GM23248 (cell line): ENCODE measurements at regions not wholly inside any gene's neighbourhood (a gene's known extent, or its start where the extent isn't known, plus 50 kb on each side); places are given as distances from the start of the nearest gene placed in this dataset.

Source experiments
- DNase-seq: peaks from one replicate; pipeline ENCODE4 v3.0.0-alpha.2; 2015
- H2AFZ ChIP-seq: fragments of 200-600 bp; sonication (generic); 2 replicates; pipeline ENCODE4 v1.6.1; 2016; ENCODE audit warnings: antibody characterized with exemption
- H3F3A ChIP-seq: fragments of 200-600 bp; sonication (generic); 2 replicates; pipeline ENCODE4 v1.6.1; 2016; ENCODE audit warnings: mild to moderate bottlenecking, antibody characterized with exemption, mixed run types; ENCODE audit not compliant: insufficient read depth
- H3K27ac ChIP-seq: fragments of 200-600 bp; sonication (generic); 2 replicates; pipeline ENCODE4 v1.5.1; 2016; ENCODE audit warnings: mild to moderate bottlenecking
- H3K27me3 ChIP-seq: fragments of 200-600 bp; sonication (generic); replicated peaks from 2 replicates; pipeline ENCODE4 v1.6.1; 2016; ENCODE audit warnings: mild to moderate bottlenecking; ENCODE audit not compliant: insufficient read depth
- H3K36me3 ChIP-seq: fragments of 200-600 bp; sonication (generic); 2 replicates; pipeline ENCODE4 v1.6.1; 2016; ENCODE audit warnings: low read depth, mild to moderate bottlenecking
- H3K4me1 ChIP-seq: fragments of 200-600 bp; sonication (generic); 2 replicates; pipeline ENCODE4 v1.6.1; 2016; ENCODE audit warnings: mild to moderate bottlenecking; ENCODE audit not compliant: insufficient read depth
- H3K4me2 ChIP-seq: fragments of 200-600 bp; sonication (generic); one replicate; pipeline ENCODE4 v1.6.1; 2016; ENCODE audit warnings: mild to moderate bottlenecking; ENCODE audit not compliant: unreplicated experiment
- H3K4me3 ChIP-seq: fragments of 200-600 bp; sonication (generic); 2 replicates; pipeline ENCODE4 v1.5.1; 2016; ENCODE audit warnings: mild to moderate bottlenecking
- H3K79me2 ChIP-seq: fragments of 200-600 bp; sonication (generic); 2 replicates; pipeline ENCODE4 v1.6.1; 2016; ENCODE audit warnings: mild to moderate bottlenecking; ENCODE audit not compliant: insufficient read depth
- H3K9ac ChIP-seq: fragments of 200-600 bp; sonication (generic); 2 replicates; pipeline ENCODE4 v1.6.1; 2016; ENCODE audit warnings: mild to moderate bottlenecking
- H3K9me2 ChIP-seq: fragments of 200-600 bp; sonication (generic); 2 replicates; pipeline ENCODE4 v1.6.1; 2016; ENCODE audit warnings: mixed run types, mild to moderate bottlenecking, moderate library complexity; ENCODE audit not compliant: insufficient read depth
- H3K9me3 ChIP-seq: fragments of 200-600 bp; sonication (generic); one replicate; pipeline ENCODE4 v1.6.1; 2017; ENCODE audit warnings: low read depth
- H4K20me1 ChIP-seq: fragments of 200-600 bp; sonication (generic); 2 replicates; pipeline ENCODE4 v1.6.0; 2016; ENCODE audit not compliant: insufficient read depth
- EZH2 ChIP-seq: fragments of 200-600 bp; sonication (generic); IDR thresholded peaks from 2 replicates; pipeline ENCODE4 v1.6.1; 2018; ENCODE audit warnings: antibody characterized with exemption, mild to moderate bottlenecking; ENCODE audit not compliant: insufficient read depth, poor library complexity, severe bottlenecking
- EZH2phosphoT487 ChIP-seq: fragments of 200-600 bp; sonication (generic); IDR thresholded peaks from 2 replicates; pipeline ENCODE4 v1.6.1; 2018; ENCODE audit warnings: antibody characterized with exemption, moderate library complexity, mild to moderate bottlenecking, low read depth; ENCODE audit not compliant: insufficient read depth
- WGBS, 2 experiments: methylation state at CpG; one replicate each; pipeline ENCODE4 v1.1.6; 2015 to 2017; ENCODE audit warnings: low lambda C conversion rate in 2 of 2, low coverage in 1 of 2; ENCODE audit errors: missing lambda C conversion rate in 2 of 2; 5-methylcytosine and 5-hydroxymethylcytosine counted together
- in situ Hi-C: fragments of 300-500 bp; cut with MboI; formaldehyde crosslinking; loops from 2 replicates; pipeline ENCODE4 v1.15.0; 2020

GRCh38 chr10:14456218-14456869 lies 125.6 kb upstream of the FRMD4A start:
- no peaks in the 10 kb centered on the region for H4K20me1 ChIP-seq
- H3K9me3 ChIP-seq: no peaks in the 10 kb centered on the region
- WGBS, 2 experiments: 51 to 53% methylated on average over 6 of the region's 6 CpGs
- H3K9me2 ChIP-seq: no peaks in the 10 kb centered on the region
- H3F3A ChIP-seq: no peaks in the 10 kb centered on the region
- H3K9ac ChIP-seq: no peak overlapping the region
- in situ Hi-C loops: no loop called here
- H3K79me2 ChIP-seq: no peaks in the 10 kb centered on the region
- no peaks in the 10 kb centered on the region for H3K4me1 ChIP-seq
- no peak overlapping the region for H3K27ac ChIP-seq
- H3K27me3 ChIP-seq: peaks cover 23% of the 10 kb centered on the region; the same call in 1 of the 2 replicates
- TF ChIP-seq EZH2phosphoT487 (no peak), EZH2 (no peak)
- DNase-seq: no peak
- H3K4me2 ChIP-seq: no peak overlapping the region
- no peak overlapping the region for H3K4me3 ChIP-seq
- no peaks in the 10 kb centered on the region for H3K36me3 ChIP-seq
- no peak overlapping the region for H2AFZ ChIP-seq

GRCh38 chr10:14454629-14455028 lies 123.9 kb upstream of the FRMD4A start:
- no peak overlapping the region for H3K4me3 ChIP-seq
- in situ Hi-C loops: no loop called here
- no peaks in the 10 kb centered on the region for H3K79me2 ChIP-seq
- H3K9me2 ChIP-seq: no peaks in the 10 kb centered on the region
- WGBS, 2 experiments: 80 to 85% methylated on average over 10 of the region's 10 CpGs
- no peaks in the 10 kb centered on the region for H4K20me1 ChIP-seq
- H3K4me2 ChIP-seq: no peak overlapping the region
- no peak for TF ChIP-seq EZH2phosphoT487
- no peak overlapping the region for H2AFZ ChIP-seq
- no peaks in the 10 kb centered on the region for H3K4me1 ChIP-seq
- H3K27ac ChIP-seq: no peak overlapping the region
- no peaks in the 10 kb centered on the region for H3K9me3 ChIP-seq
- no peaks in the 10 kb centered on the region for H3F3A ChIP-seq
- peaks cover 18% of the 10 kb centered on the region; the same call in 1 of the 2 replicates for H3K27me3 ChIP-seq
- H3K36me3 ChIP-seq: no peaks in the 10 kb centered on the region
- DNase-seq: no peak
- no peak overlapping the region for H3K9ac ChIP-seq

- H4K20me1 ChIP-seq: no peaks in the 10 kb centered on the region
- H3K9me2 ChIP-seq: no peaks in the 10 kb centered on the region
- TF ChIP-seq EZH2phosphoT487 (no peak), EZH2 (no peak)
- no peak for DNase-seq
- no peak overlapping the region for H3K4me3 ChIP-seq
- H3K9me3 ChIP-seq: no peaks in the 10 kb centered on the region
- no peak overlapping the region for H2AFZ ChIP-seq
- H3K36me3 ChIP-seq: no peaks in the 10 kb centered on the region
- H3F3A ChIP-seq: no peaks in the 10 kb centered on the region
- H3K4me2 ChIP-seq: no peak overlapping the region
- WGBS, 2 experiments: 68 to 70% methylated on average over 12 of the region's 12 CpGs
- no peak overlapping the region for H3K9ac ChIP-seq
- in situ Hi-C loops: no loop called here
- no peaks in the 10 kb centered on the region for H3K79me2 ChIP-seq
- no peaks in the 10 kb centered on the region for H3K4me1 ChIP-seq
- H3K27me3 ChIP-seq: peaks cover 18% of the 10 kb centered on the region; the same call in 1 of the 2 replicates
- no peak overlapping the region for H3K27ac ChIP-seq
Observed at GRCh38 chr10:14454206-14454605, 123.5 kb upstream of the FRMD4A start.

GRCh38 chr10:14453593-14453992 lies 122.9 kb upstream of the FRMD4A start:
- Histone ChIP-seq H3K4me3 (no peak overlapping the region), H3K4me1 (no peaks in the 10 kb centered on the region), H3K27ac (no peak overlapping the region), H3K4me2 (no peak overlapping the region), H3K9ac (no peak overlapping the region), H3K27me3 (peaks cover 18% of the 10 kb centered on the region; the same call in 1 of the 2 replicates), H3F3A (no peaks in the 10 kb centered on the region), H3K9me3 (no peaks in the 10 kb centered on the region), H4K20me1 (no peaks in the 10 kb centered on the region), H3K9me2 (no peaks in the 10 kb centered on the region), H2AFZ (no peak overlapping the region), H3K79me2 (no peaks in the 10 kb centered on the region), H3K36me3 (no peaks in the 10 kb centered on the region)
- in situ Hi-C loops: no loop called here
- DNase-seq: no peak
- TF ChIP-seq EZH2 (no peak), EZH2phosphoT487 (no peak)
- 67 to 71% methylated on average over 4 of the region's 4 CpGs for WGBS, 2 experiments
